Stimulated activated CD4-positive, alpha-beta T cell treated with anti-CD3 and anti-CD28 coated beads, Interleukin-4, amount 100 ng/mL, for 48 hours (primary cell): ENCODE measurements at regions not wholly inside any gene's neighbourhood (a gene's known extent, or its start where the extent isn't known, plus 50 kb on each side); places are given as distances from the start of the nearest gene placed in this dataset.
A peak's percentile ranks its signal among the peaks of the same experiment; 100 is the strongest.
"Not testable (repeated sequence)": the region's sequence is repeated elsewhere in the genome, so short reads cannot be mapped to it uniquely, and the experiment has no call there.

Source experiments
- DNase-seq, 2 donors: peaks; one replicate each; pipeline ENCODE4 v3.0.0-alpha.2; 2020; ENCODE audit warnings: low read depth in 2 of 2

DNA sequence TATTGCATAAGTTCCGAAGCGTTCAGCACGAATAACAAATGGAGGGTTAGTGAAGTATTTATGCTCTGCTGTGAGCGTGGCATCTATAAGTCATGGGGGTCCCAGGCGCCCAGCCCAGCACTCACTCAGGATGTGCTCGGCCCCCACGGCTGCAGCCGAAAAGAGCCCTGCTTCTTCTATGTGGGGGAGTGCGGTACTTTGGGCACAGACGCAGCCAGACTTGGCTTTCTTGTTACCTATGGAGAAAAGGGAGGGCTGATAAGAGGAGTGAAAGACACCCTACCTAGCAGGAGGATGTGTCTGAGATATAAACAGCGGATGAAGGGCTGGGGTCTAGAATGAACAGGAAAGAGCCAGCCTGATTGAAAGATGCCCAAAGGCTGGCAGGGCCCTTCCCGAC lies 51.4 kb downstream of the MRPL36 start:
- DNase-seq = no peak

DNA sequence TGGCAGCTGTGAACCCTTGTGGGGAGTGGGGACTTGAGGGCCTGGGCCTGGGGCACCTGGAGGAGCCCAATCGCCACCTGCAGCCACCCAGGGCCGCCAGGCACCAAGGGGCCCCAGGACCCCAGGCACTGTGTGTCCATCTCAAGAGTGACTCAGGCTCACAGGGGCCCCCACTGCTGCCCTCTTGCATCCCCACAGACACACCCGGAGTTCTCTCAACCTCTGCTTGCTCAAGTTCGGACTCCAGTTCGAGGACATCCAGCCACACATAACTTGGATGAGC lies 51.9 kb downstream of the MRPL36 start:
- DNase-seq = no peak

DNA sequence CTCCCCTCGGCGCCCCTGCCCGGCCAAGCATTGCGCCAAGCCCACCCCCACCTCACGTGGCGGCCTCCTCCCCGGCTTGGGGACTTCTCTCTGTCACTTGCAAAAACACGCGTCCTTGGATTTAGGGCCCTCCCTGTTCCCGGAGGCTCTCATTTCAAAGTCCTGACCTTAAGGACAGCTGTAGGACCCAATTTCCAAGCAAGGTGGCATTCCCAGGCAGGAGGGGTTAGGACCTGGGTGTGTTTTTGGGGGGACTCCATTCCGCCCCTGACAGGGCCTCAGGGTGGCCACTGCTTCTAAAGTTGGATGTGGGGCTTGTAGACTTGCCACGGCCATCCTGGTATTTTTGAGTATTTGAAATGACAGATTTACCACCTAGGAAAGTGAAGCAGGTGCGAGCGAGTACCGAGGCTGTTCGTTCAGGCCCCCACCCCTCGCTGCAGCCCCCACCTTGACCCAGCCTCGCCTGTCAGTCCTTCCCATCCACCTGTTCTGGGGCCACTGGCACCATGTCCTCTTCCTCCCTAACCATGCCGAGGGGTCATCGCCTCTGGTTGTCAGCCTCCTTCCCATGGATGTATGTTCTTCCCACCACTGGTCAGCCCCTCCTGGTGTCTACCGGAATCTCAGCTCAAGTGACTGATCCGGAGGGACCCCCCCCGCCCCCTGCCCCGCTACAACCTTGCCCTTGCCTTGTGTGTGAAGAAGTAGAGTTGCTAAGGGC lies 52.4 kb downstream of the MRPL36 start:
- DNase-seq = no peak

DNA sequence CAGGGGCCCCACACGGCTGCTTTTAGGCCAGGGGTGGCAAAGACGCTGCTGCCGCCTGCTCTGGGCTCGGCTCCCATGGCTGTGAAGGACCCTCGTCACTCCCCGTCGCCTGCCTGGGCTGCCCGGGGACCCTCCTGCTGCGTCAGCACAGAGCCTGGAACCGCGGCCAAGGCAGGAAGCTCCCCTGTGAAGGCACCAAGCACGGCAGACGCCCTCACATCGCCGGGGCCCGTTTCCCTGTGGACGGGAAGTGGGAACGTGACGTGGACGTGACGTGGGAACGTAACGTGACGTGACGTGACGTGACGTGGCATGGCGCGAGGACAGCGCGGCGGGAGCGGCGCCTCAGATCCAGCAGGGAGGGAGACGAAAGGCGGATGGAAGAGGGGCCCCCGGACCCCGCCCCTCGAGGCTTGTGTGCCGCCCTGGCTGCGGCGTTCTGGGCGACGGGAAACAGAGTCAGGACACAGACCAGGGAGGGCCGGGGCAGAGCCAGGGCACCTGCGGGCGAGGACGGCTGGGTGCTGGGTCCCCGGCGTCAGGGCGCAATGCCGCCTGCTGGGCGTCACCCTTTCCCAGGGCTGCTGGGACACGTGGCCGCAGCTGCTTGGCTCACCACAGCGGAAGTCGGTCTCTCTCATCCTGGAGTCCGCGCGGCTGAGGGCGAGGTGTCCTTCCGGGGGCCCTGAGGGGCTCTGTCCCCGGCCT lies 53.1 kb downstream of the MRPL36 start:
- no peak for DNase-seq

DNA sequence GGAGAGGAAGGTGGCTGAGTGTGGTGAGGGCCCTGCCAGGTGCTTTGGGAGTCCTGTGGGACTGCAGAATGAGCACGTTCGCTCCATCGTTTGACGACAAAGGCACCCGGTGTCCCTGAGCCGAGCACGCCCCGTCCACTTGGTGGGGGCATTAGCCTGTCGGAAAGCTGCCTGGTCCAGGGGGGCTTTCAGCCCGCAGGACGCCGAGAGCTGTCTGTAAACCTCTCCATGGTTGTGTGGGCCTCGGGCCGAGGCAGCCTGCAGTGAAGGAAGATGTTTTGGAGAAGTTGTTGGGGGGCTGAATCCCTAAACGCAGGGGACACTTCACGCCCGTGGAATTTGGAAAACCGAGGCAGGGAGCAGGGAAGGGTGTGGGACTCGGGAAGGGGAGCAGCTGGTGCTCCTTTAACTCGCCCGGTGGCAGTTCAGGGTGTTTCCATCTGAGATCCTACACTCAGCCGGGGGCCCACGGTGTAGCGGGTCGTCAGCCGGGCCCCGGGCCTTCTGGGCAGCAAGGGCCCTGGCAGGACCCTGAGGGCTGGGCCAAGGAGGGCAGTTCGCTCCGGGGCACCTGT lies 53.8 kb downstream of the MRPL36 start:
- no peak for DNase-seq

DNA sequence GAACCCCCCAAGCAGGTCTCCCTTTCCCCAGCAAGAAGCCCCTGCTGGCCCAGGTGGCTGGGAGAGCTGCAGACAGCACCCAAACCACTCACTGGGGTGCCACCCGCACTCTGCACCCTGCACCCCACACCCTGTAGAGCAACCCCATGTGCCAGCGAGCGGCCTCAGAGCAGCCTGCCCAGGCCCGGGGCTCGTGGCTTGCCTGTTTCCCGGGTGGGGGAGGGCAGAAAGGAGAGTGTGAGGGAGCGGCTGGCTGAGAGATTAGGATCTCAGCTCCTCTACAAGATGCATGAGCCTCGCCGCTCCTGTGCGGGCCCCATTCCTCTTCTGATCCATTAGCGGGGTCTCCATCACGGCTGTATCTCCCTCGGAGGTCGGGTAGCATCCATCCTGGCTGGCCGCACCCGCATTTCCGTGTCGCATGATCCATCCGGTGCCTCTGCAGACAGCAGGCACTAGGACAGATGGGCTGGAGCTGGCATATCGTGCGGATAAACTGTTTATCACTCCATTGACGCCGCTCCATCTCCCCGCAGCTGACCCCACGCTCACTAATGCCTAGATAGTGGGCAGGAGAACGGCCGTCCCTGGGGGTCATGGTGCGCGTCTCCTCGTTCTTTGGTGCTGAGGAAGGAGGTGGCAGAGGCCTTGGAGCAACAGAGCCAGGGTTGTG lies 54.4 kb downstream of the MRPL36 start:
- DNase-seq = no peak

DNA sequence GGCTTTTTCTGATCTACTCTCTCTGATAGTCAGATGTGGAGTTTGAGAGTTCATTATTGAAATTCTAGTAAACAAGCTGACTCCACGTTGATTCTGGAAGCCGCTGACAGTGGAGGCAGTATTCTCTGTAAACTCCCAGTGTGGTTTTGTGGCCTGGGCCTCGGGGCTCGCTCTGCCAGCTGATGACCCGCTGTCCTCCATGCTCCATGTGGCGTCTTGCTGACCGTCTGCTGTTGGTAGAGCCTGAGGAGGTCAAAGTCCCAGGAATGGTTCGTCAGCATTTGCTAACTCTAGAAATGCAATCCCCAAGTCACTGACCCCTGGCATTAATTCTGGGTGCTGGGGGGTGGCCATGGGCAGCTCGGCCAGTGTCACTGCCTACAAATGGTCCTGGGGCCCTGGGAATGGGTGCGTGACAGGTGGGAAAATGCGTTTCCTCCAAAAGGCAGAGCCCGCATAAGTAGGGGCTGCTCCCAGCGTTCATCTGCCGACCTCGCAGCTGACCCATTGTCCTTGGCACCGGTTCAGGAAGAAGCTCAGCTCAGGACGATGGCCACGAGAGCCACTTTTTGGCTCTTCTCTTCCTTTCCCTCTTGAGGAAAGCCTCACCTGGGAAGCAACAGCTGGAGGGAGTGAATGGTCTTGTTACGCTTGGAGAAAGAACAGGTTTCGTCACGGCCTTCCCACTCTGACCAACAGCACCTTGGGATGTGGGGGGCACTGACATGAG lies 55.1 kb downstream of the MRPL36 start:
- no peak for DNase-seq

DNA sequence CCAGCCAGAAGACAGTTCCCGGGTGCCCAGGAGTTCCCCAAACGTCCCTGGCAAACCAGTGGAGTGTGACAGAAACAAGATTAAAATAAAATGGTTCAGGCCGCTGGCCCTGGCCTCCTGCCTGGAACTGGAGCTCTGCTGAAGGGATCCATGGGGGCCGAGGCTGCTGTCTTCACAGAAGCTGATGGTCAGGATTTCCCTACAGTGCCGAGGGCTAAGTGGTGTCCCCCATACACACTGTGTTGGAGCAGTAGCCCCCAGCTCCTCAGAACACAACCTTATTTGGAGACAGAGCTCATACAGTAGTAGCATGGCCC lies 55.9 kb downstream of the MRPL36 start:
- DNase-seq = no peak

DNA sequence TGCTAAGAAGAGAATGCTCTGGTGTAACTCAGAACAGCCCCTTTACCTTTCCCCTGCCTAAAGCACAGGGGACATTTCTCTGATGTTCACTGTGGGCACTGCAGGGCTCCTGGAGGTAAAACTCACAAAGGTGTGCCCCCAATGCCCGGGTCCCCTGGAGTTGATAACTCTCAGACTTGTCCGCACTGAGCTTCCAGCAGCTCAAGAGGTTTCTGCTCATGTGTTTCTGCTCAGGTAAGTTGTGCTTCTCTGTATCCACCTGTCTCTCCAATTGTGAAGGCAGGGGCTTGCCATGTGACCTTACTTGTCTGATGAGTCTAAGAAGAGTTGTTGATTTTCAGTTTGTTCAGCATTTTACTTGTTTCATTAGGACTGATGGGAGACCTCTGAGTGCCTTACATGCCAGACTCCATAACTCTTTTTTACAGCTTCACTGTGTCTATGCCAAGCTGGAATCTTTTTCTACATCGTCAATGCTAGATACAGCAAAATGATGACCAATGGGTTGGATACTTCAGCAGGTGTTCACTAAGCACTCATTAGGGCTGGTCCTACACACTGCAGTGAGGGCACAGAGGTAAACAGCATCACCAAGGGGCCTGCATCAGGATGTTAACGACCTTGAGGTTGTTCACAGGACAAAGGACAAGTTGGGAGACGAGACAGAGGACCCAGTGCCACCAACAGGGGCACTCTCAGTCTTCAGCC lies 56.4 kb downstream of the MRPL36 start:
- no peak for DNase-seq

DNA sequence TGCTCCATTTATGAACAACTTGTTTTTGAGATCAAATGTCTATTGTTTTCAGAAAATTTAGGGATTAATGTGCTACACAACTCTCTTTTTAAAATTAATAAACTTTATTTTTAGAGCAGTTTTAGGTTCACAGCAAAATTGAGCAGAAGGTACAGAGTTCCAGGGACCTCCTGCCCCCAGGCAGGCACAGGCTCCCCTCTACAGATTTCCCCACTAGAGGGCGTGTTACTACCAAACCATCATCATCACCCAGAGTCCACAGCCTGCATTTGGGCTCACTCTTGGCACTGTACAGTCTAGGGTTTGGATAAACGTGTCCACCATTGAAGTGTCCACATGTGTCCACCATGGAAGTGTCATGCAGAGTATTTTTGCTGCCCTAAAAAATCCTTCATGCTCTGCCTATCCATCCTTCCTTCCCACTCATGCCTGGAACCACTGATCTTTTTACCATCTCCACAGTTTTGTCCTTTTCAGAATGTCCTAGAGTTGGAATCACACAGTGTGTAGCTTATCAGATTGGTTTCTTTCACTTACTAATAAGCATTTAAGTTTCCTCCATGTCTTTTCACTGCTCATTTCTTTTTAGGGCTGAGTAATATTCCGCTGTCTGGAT lies 61.7 kb downstream of the MRPL36 start:
- peak in 1 of 2 donors; percentile 15 for DNase-seq

DNA sequence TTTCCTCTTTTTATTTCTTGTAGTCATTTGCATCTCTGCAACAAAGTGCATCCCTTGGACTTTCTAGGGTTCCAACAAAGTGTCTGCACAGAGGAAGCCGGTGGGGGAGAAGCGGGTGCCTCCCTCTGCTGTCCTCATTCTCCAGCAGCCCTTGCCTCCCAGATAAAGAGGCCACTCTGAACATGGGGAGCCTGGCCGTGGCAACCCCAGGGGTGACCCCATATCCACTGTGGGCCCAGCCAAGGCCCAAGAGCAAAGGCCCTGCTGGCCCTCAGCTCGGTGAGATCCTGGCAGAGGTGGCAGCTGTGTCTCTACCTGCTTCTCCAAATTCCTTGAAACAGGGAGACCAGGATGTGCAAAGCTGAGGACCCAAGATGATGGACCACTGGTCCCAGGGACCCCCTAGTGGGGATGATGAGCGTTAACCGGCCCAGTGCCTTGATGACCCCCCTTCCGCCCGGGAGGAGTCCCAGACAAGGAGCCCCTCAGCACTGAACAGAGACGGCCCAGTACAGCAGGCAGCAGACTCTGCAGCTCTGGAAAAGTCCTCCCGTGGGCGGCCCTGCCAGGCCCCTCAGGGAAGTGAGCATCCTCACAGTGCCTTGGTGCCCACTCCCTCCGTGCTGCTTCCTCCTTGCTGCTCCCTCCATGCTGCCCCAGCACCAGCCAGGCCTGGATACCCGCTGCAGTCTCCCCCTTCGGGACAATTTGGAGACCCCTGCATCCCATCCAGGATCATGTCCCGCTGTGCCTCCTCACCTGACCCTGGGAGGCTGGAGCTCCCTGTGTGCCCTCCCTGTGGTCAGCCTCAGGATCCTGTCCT lies 62.5 kb downstream of the MRPL36 start:
- DNase-seq = no peak

DNA sequence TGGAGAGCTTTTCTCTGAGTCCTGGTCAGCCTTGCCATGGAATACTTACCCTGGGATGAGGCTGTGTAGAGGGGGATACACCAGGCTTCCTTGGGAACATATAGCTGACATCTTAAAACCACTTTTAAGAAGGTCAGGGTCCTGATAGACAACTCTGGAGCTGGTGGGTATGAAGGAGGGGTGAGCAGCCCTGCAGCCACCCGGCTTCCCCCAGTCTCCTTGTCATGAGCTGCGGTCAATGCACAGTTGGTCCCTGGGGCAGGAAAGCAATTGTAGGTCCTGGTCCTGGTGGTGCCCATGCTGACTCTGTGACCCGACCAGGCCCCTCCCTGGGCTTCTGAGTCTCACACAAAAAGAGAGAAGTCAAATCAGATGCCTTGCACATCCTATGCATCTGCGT lies 63.6 kb downstream of the MRPL36 start:
- no peak for DNase-seq

DNA sequence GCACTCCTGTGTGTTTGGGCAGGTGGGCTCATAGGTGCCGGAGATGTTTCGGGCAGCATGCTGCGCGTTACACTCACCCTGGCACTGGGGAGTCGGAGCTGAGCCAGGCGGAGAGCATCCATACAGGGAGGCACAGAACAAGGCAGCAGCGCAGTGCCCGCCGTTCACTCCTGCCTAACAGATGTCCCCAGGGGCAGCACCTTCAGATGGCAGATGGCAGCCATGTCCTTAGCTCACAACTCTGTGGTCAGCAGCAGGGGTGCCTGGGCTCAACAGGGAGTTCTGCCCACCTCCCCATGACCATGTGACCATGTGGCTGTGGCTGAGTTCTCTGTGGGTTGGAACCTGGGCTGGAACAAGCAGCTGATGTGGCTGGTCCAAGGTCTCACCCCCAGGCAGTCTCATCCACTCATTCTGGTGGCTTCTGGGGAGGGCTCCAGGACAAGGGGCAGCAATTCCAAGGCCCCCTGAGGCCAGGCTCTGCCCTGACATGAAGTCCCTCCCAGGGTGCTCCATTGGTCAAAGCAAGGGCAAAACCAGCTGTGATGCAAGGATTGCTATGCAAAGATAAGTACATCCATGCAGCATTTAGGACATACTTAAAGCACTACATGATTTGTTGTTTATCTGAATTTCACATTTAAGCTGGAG lies 64.2 kb downstream of the MRPL36 start:
- no peak for DNase-seq

DNA sequence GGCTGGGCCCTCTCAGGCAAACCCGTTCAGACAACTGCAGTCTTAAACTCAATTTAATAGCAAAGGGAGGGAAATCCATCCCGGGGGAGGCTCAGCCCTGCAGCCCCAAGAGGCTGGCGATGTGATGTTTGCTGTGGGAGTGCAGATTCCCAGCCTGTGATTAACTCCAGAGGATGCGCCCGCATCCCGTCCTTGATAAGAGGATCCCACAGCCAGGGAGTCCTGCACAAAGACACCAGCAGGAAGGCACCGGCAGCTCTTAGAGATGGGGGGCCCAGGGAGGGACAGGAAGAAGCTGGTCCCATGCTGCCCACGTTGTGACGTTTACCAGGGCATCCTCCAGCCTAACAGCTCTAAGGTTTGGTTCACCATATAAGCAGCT lies 64.7 kb downstream of the MRPL36 start:
- DNase-seq = no peak

DNA sequence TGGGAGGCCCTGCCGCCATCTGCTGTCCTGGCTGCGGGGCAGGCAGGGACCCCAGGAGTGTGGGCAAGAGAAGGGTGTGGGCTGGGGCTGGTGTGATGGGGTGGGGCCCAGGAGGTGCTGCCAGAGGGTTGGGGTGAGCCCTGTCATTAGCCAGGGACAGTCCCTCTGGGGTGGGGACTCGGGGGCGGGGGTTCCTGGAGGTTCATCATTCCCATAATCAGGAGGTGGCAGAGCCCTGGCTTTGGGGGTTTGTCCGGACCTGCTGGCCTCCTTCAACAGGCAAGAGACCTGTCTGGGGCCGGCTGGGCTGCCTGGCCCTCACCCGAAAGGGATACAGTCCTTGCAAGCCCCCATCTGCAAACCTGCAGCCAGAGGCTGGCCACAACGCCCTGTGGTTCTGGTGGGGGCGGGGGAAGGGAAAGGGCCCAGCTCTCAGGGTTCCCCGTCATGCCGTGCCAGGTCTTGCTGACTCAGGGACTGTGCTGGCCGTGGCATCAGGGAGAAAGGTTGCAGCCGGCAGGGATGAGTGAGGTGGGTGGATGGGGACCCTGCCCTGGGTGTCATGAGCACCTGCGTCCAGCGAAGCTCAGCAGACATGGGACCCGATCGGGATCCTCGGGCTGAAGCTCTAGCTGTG lies 65.2 kb downstream of the MRPL36 start:
- no peak for DNase-seq

DNA sequence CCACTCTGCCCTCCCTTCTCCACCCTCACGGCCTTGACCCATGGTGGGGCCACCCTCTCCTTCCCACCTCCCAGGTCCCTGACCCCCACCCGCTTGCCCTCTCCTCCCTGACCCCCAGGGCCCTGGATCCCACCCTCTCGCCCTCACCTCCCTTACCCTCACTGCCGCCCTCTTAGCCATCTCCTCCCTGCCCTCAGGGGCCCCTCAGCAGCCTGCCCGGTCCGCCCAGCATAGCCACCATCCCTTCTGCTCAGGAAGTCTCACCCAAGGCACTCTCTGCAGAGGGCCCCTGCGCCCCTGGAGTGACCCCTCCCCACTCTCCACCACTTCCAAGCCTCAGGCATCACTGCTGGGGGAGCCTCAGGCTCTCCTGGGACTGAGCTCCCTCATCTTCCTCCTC lies 66.3 kb downstream of the MRPL36 start:
- DNase-seq = no peak

DNA sequence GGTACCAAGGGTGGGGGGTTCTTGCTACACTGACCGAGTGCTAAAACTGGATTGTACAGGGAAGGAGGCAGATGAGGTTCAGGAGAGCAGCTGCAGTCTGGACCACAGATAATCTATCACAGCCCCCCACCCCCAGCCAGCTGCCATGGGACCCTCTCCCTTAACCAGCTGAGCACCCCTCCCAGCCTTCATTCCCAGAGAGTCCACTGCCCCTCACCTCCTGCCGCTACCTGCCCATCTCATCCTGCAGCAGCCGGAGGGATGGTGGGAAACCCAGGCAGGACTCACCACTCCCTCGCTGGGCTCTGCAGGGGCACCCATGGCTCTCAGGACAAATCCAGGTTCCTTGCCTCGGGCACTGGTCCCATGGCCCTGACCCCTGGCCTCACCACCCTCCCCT lies 66.7 kb downstream of the MRPL36 start:
- no peak for DNase-seq

DNA sequence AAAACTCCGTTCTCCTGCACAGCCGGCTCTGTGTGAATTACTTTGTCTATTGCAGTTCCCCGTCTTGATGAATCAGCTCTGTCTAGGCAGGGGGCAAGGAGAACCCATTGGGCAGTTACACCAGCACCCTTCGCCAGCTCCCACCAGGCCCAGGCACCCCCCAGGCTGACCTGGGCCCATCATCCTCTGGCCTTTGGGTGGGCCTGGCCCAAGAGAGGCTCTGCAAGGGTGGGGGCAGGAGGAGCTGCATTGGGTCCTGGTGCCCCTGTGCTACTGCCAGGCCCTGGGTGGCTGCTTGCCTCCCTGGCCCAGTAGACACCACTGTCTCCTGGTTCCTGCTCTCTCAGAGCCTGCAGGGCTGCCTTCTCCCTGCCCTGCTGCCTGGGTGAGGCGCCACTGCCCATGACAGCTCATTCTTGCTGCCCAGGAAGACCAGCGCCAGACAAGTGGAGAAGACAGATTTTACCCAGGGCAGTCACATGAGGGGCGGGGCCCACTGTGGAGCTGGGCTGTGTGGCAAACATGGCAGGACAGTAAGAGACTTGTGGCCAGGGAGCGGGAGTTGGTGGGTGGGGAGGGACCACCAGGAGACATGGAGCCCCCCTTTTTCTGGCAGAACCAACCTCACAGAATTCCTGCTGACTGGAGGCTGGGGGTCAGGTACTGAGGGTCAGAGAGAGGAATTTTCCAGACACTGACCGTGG lies 67.2 kb downstream of the MRPL36 start:
- DNase-seq = no peak

DNA sequence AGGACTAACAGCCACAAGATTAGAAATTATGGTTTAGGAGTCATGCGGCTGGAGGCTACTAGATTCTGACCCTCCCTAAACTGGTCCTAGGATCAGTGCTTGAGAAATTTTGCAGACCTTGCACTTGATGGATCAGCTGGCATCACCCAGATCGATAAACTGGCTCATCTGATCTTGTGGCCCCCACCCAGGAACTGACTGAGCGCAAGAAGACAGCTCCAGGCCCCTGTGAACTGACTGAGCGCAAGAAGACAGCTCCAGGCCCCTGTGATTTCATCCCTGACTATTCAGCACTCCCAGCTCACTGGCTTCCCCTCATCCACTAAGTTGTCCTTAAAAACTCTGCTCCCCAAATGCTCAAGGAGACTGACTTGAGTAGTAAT lies 67.8 kb downstream of the MRPL36 start:
- DNase-seq = not testable (repeated sequence)
